GM21423 (cell line): ENCODE measurements at regions not wholly inside any gene's neighbourhood (a gene's known extent, or its start where the extent isn't known, plus 50 kb on each side); places are given as distances from the start of the nearest gene placed in this dataset.

ENCODE experiments used
- ATAC-seq: cut with Tn5 transposase; IDR thresholded peaks from one replicate; pipeline ENCODE4 v1.9.1; 2021; ENCODE audit warnings: mild to moderate bottlenecking, moderate library complexity; ENCODE audit not compliant: unreplicated experiment

DNA sequence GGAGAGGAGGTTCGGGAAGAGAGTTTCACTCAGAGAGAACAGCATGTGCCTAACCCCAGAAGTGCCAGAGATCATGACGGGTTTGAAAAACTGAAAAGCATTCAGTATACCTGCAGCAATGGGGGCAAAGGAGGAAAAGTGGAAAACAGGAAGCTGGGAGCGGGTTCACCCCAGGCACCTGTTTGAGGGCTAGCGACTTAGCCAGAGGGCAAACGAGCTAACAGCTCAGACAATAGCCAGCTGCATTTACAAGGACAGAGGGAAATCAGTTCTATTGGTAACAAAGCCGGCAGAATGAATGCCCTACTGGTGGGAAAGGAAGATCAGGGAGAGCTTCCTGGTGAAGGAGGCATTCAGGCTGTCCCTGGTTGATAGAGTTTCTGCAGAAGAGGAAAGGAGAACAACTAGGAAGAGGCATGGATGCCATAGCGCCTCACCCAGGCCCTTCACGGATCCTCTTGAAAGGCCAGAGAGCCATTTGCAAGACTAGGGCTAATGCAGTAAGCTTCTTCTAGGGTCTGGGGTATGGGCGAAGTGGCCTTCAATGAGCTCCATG lies 141.7 kb upstream of the ADRA1B start:
- no peak for ATAC-seq

DNA sequence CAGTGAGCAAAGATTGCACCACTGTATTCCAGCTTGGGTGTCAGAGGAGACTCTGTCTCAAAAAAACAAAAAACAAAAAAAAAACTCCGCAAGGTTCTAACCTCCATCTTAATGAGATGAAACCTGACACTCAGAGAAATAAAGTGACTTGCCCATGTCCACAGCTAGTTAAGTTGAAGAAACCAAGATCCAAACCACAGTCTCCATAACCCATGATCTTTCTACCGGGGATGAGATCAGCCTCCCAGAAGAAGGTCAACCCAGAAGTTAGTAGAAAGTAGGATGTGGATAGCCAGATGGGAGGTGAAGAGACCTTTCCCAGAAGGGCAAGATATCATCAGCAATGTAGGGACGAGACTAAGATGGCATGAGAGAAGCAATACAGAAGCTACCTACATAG lies 140.4 kb upstream of the ADRA1B start:
- ATAC-seq: no peak

DNA sequence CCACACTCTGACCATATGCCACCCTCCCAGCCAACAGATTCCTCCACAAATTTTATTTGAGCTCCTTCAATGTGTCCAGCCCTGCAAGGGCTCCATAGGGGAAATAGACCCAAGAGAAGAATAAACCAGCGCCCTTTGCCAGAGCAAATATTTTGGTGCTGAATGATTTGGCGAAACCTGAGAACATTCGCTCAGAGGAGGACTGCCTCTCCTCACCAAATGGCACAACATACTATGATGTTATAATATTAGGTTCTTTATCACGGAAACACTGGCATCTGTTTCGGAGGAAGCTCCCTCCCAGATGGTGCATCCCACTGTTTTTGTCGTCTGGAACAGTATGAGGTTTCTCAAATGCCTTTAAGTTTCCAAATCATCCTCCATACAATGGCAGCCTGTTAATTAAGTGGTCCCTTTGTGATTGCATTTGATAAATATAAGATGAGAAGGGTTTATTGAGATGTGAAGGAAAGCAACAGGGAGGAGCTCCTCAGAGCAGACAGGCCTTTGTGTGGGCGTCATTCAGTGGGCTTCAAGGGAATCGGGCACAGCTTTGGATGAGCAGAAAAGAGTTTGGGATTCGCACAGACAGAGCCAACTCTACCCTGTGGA lies 139.1 kb upstream of the ADRA1B start:
- ATAC-seq: no peak

GRCh38 chr5:159779481-159779880 lies 136.8 kb upstream of the ADRA1B start:
- no peak for ATAC-seq

GRCh38 chr5:159780246-159780645 lies 136.0 kb upstream of the ADRA1B start:
- ATAC-seq: no peak

DNA sequence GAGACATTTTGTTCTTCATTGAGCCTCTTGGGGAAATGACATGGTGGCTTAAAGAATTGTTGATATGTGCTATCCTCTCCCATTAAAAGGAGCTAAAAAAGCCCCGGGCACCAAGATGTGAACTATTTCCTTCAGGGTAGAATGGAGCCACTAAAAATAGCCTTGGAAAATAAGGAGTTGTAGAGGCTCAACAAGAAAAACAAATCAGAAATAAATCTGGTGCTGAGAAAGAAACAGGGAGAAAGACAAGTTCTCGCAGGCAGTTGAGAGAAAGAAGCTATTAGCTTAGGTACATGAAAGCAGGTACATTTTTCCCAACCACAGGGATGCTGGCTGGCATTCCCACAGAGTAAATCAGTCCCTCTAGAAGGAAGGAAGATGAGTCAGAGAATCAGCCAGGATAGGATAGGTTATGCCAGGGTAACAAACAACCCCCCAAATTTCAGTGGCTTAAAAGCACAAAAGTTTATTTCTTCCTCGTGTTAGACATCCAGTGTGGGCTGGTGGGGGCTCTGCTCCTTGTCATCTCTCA lies 134.6 kb upstream of the ADRA1B start:
- no peak for ATAC-seq

GRCh38 chr5:159782197-159782994 lies 133.9 kb upstream of the ADRA1B start:
- no peak for ATAC-seq

DNA sequence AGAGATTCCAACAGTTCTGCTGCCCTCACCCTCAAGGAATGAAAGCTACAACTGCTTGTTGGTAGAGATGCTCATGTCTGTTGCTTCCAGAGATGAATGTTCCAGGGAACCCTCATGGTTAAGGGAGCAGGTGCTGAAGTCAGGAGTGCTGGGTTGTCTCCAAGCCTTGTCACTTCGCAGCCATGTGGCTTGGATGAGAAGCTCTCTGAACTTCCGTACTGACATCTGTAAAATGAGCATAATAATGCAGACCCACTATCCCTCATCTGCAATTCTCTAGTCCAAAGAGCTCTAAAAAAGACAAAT lies 133.3 kb upstream of the ADRA1B start:
- no peak for ATAC-seq

DNA sequence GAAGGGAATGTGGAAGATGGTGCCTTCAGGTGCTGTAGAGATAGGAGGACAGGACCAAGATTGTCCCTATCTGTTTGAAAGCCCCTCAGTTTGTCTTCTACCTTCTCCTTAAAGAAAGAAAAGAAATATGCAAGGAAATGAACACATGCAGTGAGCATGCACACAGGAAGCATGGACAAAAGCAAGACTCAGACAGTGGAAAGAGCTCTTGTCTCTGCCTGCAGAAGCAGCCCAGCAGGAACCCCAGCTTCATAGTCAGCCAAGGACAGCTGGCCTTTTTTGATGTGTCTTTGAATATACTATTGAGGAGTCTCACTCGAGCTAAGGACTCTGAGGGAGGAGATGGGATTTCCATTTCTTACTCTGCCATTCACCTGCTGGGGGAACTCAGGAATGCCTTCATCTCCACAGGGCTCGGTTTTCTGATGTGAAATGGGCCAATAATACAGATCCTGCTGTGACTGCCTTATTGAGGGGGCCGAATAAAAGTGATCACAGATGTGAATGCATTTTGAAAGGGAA lies 132.5 kb upstream of the ADRA1B start:
- ATAC-seq: no peak

- no peak for ATAC-seq
These were observed 131.3 kb upstream of the ADRA1B start for GRCh38 chr5:159784993-159785392.

DNA sequence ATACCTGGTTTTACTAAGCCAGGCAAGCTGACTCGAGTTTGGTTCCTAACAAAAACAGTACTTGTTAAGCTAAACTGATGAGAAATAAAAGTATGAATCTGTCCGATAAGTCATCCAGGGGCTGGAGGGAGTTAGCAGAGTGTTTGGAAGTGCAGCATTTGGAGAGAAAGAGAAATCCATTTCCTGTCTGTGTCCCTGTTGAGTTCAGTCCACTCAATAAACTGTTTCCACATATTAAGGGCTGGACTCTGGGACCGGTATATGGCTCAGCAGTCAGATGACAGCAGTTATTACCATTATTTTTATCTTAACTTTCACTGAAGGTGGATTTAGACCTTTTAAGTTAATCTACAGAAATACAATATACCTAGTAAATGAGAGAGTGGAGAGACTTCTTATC lies 130.6 kb upstream of the ADRA1B start:
- ATAC-seq: no peak

GRCh38 chr5:159786201-159786600 lies 130.1 kb upstream of the ADRA1B start:
- no peak for ATAC-seq

GRCh38 chr5:159786901-159787691 lies 129.2 kb upstream of the ADRA1B start:
- no peak for ATAC-seq

- no peak for ATAC-seq
These were observed 128.4 kb upstream of the ADRA1B start for GRCh38 chr5:159787837-159788236.

GRCh38 chr5:159788835-159789331 lies 127.4 kb upstream of the ADRA1B start:
- ATAC-seq: no peak

DNA sequence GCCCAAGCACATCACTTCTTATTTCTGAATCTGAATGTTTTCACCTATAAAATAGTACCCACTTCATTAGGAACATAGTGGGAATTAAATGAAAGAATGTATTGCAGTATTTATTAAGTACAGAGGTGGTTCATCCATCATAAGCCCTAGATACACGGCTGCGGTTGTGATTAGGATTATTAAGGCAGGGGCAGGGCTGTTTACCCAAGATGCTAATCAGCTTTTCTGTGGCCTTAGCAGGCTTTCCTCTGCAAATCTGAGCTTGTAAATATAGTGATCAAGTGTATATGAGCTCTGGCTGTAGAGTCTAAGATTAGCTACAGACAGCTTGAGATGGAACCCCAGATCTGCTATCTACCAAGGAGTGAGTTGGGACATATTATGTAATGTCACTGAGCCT lies 124.1 kb upstream of the ADRA1B start:
- no peak for ATAC-seq

- ATAC-seq: no peak
These were observed 118.9 kb upstream of the ADRA1B start for GRCh38 chr5:159797261-159797970.

GRCh38 chr5:159799701-159800100 lies 116.6 kb upstream of the ADRA1B start:
- ATAC-seq: no peak

- ATAC-seq: no peak
These were observed 116.0 kb upstream of the ADRA1B start for GRCh38 chr5:159800131-159800840.

DNA sequence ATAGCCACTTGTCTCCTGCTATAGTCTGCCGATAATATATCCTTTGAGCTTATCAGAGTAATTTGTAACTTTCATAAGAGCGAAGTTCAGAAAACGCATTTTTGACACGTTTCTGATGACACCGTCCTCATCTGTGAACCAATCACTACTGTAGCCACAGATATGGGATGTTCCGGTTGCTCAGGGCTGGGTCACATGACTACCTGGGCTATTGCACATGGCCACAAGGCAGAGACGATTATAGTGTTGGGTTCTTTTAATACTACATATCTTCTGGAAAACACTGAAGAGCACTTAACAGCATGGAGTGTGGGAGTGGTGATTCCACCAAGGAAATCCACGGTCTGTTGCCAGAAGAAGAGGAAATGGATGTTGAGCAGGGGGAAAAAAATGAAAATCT lies 115.0 kb upstream of the ADRA1B start:
- ATAC-seq: no peak
